ENCODE measurements at regions not wholly inside any gene's neighbourhood (a gene's known extent, or its start where the extent isn't known, plus 50 kb on each side); places are given as distances from the start of the nearest gene placed in this dataset.

GRCh38 chr7:84722734-84723133 lies 464.1 kb downstream of the SEMA3D start:
- no peak overlapping the region for H3K27ac ChIP-seq
- no peaks in the 10 kb centered on the region for H3K9me3 ChIP-seq
- no peak overlapping the region for H3K4me3 ChIP-seq
- no peaks in the 10 kb centered on the region for H3K4me1 ChIP-seq
- intact Hi-C loops (cut with DNase I): no loop called here
- WGBS, 3 donors: 87 to 93% (median 88%) methylated on average over 3 of the region's 3 CpGs
- TF ChIP-seq, protein P1, sequence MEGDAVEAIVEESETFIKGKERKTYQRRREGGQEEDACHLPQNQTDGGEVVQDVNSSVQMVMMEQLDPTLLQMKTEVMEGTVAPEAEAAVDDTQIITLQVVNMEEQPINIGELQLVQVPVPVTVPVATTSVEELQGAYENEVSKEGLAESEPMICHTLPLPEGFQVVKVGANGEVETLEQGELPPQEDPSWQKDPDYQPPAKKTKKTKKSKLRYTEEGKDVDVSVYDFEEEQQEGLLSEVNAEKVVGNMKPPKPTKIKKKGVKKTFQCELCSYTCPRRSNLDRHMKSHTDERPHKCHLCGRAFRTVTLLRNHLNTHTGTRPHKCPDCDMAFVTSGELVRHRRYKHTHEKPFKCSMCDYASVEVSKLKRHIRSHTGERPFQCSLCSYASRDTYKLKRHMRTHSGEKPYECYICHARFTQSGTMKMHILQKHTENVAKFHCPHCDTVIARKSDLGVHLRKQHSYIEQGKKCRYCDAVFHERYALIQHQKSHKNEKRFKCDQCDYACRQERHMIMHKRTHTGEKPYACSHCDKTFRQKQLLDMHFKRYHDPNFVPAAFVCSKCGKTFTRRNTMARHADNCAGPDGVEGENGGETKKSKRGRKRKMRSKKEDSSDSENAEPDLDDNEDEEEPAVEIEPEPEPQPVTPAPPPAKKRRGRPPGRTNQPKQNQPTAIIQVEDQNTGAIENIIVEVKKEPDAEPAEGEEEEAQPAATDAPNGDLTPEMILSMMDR (IDR thresholded peaks at IDR 0.05): no peak
- ATAC-seq (no peak), DNase-seq (peak in 1 of 2 donors; percentile 35)
- no peaks in the 10 kb centered on the region for H3K27me3 ChIP-seq (ENCODE audit: insufficient read depth in 3 of 3, low read length in 2 of 3)
- no peaks in the 10 kb centered on the region for H3K36me3 ChIP-seq (ENCODE audit: insufficient read depth in 1 of 2, low read depth in 1 of 2)

GRCh38 chr7:84722086-84722485 lies 464.8 kb downstream of the SEMA3D start:
- TF ChIP-seq, protein P1 (IDR thresholded peaks at IDR 0.05): no peak
- no peak overlapping the region for H3K4me3 ChIP-seq
- H3K4me1 ChIP-seq: no peaks in the 10 kb centered on the region
- WGBS, 3 donors: 78 to 85% (median 80%) methylated on average over 3 of the region's 3 CpGs
- no peak overlapping the region for H3K27ac ChIP-seq
- ATAC-seq (no peak), DNase-seq (no peak)
- H3K36me3 ChIP-seq (ENCODE audit: insufficient read depth in 1 of 2, low read depth in 1 of 2): no peaks in the 10 kb centered on the region
- no peaks in the 10 kb centered on the region for H3K27me3 ChIP-seq (ENCODE audit: insufficient read depth in 3 of 3, low read length in 2 of 3)
- intact Hi-C loops (cut with DNase I): no loop called here
- no peaks in the 10 kb centered on the region for H3K9me3 ChIP-seq

GRCh38 chr7:84720456-84721097 lies 466.3 kb downstream of the SEMA3D start:
- intact Hi-C loops (cut with DNase I): no loop called here
- Histone ChIP-seq H3K4me3 (no peak overlapping the region), H3K27me3 (ENCODE audit: insufficient read depth in 3 of 3, low read length in 2 of 3) (no peaks in the 10 kb centered on the region), H3K36me3 (ENCODE audit: insufficient read depth in 1 of 2, low read depth in 1 of 2) (no peaks in the 10 kb centered on the region), H3K9me3 (no peaks in the 10 kb centered on the region), H3K4me1 (no peaks in the 10 kb centered on the region), H3K27ac (no peak overlapping the region)
- no peak for DNase-seq
- ATAC-seq: no peak
- TF ChIP-seq, protein P1 (IDR thresholded peaks at IDR 0.05): no peak

DNA sequence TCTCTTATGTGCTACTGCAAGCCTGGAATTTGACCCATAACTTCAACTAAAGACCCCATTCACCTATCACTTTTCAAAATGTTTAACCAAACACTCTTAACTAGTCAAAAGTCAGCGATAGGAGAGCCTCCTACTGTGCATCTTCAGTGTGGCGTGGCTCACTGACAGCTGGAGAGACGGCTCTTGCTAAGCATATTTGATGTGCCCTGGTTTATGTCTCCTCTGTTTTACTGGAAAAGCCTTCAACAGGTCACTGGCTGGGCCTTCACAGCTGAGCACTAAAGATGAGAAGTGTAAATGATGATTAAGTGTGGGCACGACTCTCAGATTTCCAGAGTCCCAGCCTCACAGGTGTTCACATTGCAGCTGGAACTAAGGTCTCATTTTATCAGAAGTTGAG lies 472.1 kb downstream of the SEMA3D start:
- TF ChIP-seq, protein P1 (IDR thresholded peaks at IDR 0.05): no peak
- whole genome bisulfite sequencing, 3 donors: 47 to 55% (median 47%) methylated on average over 4 of the region's 4 CpGs
- Histone ChIP-seq H3K36me3 (ENCODE audit: insufficient read depth in 1 of 2, low read depth in 1 of 2) (no peaks in the 10 kb centered on the region), H3K4me3 (no peak overlapping the region), H3K9me3 (no peaks in the 10 kb centered on the region), H3K27me3 (ENCODE audit: insufficient read depth in 3 of 3, low read length in 2 of 3) (no peaks in the 10 kb centered on the region), H3K4me1 (no peaks in the 10 kb centered on the region), H3K27ac (no peak overlapping the region)
- ATAC-seq: no peak
- intact Hi-C loops (cut with DNase I): no loop called here
- no peak for DNase-seq
